Heart right ventricle (tissue), 16 donors: ENCODE measurements at regions not wholly inside any gene's neighbourhood (a gene's known extent, or its start where the extent isn't known, plus 50 kb on each side); places are given as distances from the start of the nearest gene placed in this dataset.

ENCODE experiments used
- ATAC-seq, 8 donors: fragments of 200-7000 bp; cut with Tn5 transposase; one replicate each; pipeline ENCODE4 v1.9.1; 2020; ENCODE audit warnings: mild to moderate bottlenecking in 8 of 8, moderate library complexity in 8 of 8, moderate number of reproducible peaks in 1 of 8
- DNase-seq, 2 donors: peaks; one replicate each; pipeline ENCODE4 v3.0.0-alpha.2; 2020
- H3K27ac ChIP-seq, 10 donors: fragments of 200-600 bp; sonication (generic) in 2 of 10; one replicate each; pipeline versions ENCODE4 v1.5.0 to v1.8.0; 2020 to 2022; ENCODE audit warnings: mild to moderate bottlenecking in 3 of 10
- H3K27me3 ChIP-seq, 7 donors: fragments of 200-600 bp; one replicate each; pipeline ENCODE4 v1.8.0; 2021 to 2022; ENCODE audit warnings: mild to moderate bottlenecking in 2 of 7
- H3K36me3 ChIP-seq, 9 donors: fragments of 200-600 bp; sonication (generic) in 1 of 9; one replicate each; pipeline versions ENCODE4 v1.5.0 to v1.8.0; 2020 to 2022; ENCODE audit warnings: mild to moderate bottlenecking in 2 of 9
- H3K4me1 ChIP-seq, 9 donors: fragments of 200-600 bp; sonication (generic) in 1 of 9; one replicate each; pipeline versions ENCODE4 v1.5.0 to v1.8.0; 2020 to 2022; ENCODE audit warnings: mild to moderate bottlenecking in 4 of 9
- H3K4me3 ChIP-seq, 10 donors: fragments of 200-600 bp; sonication (generic) in 2 of 10; one replicate each; pipeline versions ENCODE4 v1.5.0 to v1.8.0; 2020 to 2022; ENCODE audit warnings: mild to moderate bottlenecking in 7 of 10, moderate library complexity in 2 of 10
- H3K9me3 ChIP-seq, 11 donors: fragments of 200-600 bp in 10 of 11; sonication (generic) in 2 of 11; one replicate each; pipeline versions ENCODE4 v1.5.0 to v1.8.0; 2013 to 2022; ENCODE audit warnings: mild to moderate bottlenecking in 2 of 11, control low read depth in 1 of 11, moderate library complexity in 1 of 11
- CTCF ChIP-seq, 9 donors: fragments of 200-600 bp; sonication (generic) in 2 of 9; IDR thresholded peaks; one replicate each; pipeline versions ENCODE4 v1.5.0 to v1.8.0; 2021 to 2022; ENCODE audit warnings: antibody characterized with exemption in 9 of 9, mild to moderate bottlenecking in 5 of 9, moderate library complexity in 1 of 9
- whole genome bisulfite sequencing, 2 donors: extraction: QIAGEN DNeasy Blood & Tissue Kit; methylation state at CpG; one replicate each; pipeline ENCODE4 v1.1.7; 2013; ENCODE audit warnings: inconsistent platforms in 1 of 2; 5-methylcytosine and 5-hydroxymethylcytosine counted together
- intact Hi-C, 10 donors: fragments of 100-400 bp; cut with DNase I; formaldehyde crosslinking; loops; one replicate each; pipeline versions ENCODE4 v1.11.1 to v1.14.2; 2022
- donor health status: Arrhythmogenic right ventricular cardiomyopathy.
- donor health status: ischemic (EF 13 %, LVEDD 7.1; RV severe dilation, severe dysfunction).
- donor health status: healthy with polysubstance abuse.
- donor health status: DM: no; HTN: yes; CAD: no.
- donor health status: DM: no; HTN: no; CAD: no.
- donor health status: ischemic (EF 25% LVEDD 6.9; RV normal size, moderate dysfunction).
- donor health status: ischemic (EF 25% LVEDD 5.7; RV mildly dilated, moderate dysfunction).
- donor health status: healthy.
- donor health status: DM: yes; HTN: yes; CAD: no.
- donor health status: Ischemic cardiomyopathy.
- donor health status: ischemic (EF 35%, LVEDD 5.7; RV mildly dilated, moderate dysfunction).
- donor health status: nonischemic (EF 11% LVEDD 7.7; RV severe dilation, severe dysfunction).
- donor health status: DM: yes; HTN: yes; CAD: no.
- donor health status: PGD.
- donor health status: ischemic (EF 29% LVEDD 5.4; RV normal size, mild dysfunction).
- donor health status: nonischemic (EF 23%, LVEDD 6.1; RV moderate dilation, normal function).

DNA sequence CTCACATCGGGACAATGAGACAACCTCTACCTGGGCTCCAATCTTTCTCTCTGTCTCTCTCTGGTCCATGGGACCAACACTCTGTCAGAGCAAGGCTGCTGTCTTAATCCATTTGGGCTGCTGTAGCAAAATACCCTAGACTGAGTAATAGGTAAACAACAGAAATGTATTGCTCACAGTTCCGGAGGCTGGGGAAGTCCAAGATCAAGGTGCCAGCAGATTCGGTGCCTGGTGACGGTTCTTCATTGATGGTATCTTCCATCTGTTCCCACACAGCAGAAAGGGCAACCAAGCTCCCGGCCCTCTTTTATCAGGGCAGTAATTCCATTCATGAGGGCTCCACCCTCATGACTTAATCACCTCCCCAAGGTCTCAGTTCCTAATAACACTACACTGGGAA is 61.3 kb upstream of the SPOCK1 start:
- 77 to 81% methylated on average over 5 of the region's 5 CpGs for WGBS, 2 donors
- intact Hi-C loops = no loop called here
- no peak for ATAC-seq

More for the DNA sequence above, 61.3 kb upstream of the SPOCK1 start:
- no peak for TF ChIP-seq CTCF (IDR thresholded peaks at IDR 0.05)
- Histone ChIP-seq H3K4me1 (peaks cover 10 to 26% (median 23%) of the 10 kb centered on the region in 9 donors), H3K36me3 (no peaks in the 10 kb centered on the region), H3K27me3 (peaks cover 0 to 8% (median 0%) of the 10 kb centered on the region in 7 donors), H3K27ac (no peak overlapping the region), H3K4me3 (no peak overlapping the region), H3K9me3 (no peaks in the 10 kb centered on the region)
- DNase-seq = no peak
